ENCODE measurements at regions not wholly inside any gene's neighbourhood (a gene's known extent, or its start where the extent isn't known, plus 50 kb on each side); places are given as distances from the start of the nearest gene placed in this dataset.

DNA sequence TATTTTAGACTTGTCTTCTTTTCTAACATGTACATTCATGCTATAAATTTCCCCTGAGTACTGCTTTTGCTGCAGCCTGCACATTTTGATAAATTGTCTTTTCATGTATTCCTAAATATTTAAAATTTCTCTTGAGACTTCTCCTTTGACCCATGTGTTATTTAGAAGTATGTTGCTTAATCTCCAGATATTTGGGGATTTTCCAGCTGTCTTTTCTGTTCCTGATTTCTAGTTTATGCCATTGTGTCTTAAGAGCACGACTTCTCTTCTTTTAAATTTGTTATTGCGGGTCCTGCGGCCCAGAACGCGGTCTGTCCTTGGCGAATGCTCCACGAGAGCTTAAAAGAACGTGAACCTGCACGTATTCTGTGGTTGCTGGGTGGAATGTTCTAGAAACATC lies 136.4 kb downstream of the KIF26A start:
- DNase-seq (ENCODE audit: low read depth in 2 of 2), result no peak

DNA sequence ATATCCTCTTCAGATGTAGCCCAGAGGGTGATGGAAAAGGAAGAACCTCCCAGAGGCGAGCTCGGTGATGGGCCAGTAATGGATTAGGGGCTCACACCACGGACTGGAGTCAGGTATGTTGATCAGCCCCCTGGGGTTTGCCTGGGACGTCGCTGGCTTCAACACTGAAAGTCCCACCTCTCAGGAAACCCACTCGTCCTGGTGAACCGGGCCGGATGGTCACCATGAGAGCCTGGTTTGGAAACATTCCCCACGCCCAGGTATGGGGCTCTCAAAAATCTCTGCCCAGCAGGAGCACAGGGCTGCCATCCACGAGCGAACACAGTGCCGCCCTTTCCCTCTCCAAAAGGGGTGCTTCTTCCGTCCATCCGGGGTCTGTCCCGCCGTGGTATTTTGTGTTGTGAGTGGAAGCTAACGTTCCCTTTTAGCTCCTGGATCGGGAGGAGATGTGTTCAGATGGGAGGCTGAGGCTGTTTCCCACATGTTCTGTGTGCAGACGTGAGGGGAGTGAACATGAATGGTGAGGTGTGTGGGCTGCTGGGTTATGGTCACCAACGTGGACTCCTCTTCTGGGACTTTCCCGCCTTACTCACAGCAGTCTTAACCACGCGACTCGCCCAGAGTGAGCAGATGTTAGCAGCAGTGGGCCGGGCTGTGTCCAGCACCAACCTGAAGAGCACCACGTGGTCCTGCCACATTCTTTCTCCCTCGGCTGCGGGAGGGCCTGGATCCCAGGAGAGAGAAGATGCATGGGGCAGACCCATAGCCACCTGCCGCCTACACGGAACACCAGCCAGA lies 139.2 kb downstream of the KIF26A start:
- no peak for DNase-seq (ENCODE audit: low read depth in 2 of 2)

GRCh38 chr14:104278214-104278534 lies 139.8 kb downstream of the KIF26A start:
- DNase-seq (ENCODE audit: low read depth in 2 of 2), result no peak

- DNase-seq (ENCODE audit: low read depth in 2 of 2), result no peak
These were observed 141.9 kb downstream of the KIF26A start for GRCh38 chr14:104280085-104280901.

DNA sequence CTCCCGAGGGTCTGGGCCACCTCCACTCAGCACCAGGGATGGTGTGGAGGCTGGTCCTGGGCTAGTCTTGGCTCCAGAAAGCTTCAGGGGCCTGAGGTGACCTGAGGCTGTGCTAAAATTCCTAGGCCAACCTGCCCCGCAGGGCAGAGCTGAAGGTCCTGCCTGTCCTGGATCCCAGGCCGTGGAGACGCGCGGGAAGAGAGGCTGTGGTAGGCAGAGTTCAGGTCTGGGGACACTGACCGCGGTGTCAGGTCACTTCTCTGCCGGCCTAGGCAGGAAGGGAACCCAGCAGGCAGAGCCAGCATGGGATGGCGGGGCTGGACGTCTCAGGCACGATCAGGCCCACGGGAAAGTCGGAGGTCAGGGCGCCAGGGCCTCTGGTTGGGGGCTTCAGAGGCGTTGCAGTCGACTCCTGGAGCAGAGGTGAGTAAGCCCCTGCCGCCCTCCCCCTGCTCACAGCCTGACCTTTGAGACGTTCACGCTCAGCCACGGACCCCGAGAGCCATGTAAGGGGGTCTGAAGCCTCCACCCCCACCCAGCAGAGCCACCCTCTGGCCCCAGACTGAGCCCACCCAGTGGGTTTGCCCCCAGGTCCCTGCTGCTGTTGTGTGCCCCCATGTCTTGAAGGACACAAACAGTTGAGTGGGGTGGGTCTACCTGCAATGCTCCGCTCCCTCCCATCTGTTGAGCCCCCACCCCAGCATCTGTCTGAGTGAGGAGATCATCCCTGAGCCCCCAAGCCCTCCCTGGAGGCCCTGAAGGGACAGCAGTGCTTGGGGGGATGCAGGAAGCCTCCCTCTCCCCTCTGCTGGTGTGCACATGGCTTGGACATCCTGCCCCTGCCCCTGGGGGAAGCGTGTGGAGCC lies 142.7 kb downstream of the KIF26A start:
- no peak for DNase-seq (ENCODE audit: low read depth in 2 of 2)

- DNase-seq (ENCODE audit: low read depth in 2 of 2), result no peak
These were observed 143.4 kb downstream of the KIF26A start for GRCh38 chr14:104281768-104282301.

DNA sequence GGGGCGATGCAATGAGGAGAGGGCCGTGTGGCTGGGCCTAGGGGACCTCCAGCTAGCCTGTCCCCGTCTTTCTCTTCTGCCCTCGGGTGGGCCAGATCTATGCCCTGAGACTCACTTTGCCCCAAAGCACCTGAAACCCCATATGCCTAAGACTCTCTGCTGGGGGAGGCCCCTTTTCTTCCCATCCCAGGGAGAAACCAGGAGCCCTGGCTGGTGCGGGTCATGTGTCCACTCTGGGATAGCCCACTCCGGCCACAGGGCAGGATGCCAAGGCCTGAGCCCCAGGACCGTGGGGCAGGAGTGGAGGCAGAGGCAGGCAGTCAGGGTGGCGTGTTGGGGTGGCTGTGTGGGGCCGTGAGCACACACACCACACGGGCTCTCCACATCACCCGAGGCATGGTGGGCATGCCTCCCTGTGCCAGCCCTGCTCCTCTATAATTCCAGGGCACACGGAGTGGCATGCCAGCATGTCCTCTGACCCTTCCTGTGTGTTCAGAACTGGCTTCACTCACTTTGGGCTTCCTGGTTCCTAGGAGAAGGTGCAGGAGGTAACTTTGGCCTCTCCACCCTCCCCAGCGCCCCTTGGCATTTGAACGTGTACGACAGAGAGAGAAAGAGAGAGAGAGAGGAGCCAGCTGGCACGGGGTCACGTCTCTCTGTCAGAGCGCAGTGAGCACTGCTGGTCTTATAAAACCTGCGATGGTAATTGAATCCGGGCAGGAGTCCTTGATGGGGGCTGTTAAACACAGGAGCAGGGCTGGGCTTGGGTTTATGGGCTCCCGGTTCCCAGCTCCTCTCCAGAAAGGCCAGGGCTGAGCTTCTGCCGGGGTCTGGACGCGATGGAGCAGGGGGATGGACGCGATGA lies 144.2 kb downstream of the KIF26A start:
- DNase-seq (ENCODE audit: low read depth in 2 of 2), result no peak

GRCh38 chr14:104283197-104284106 lies 145.1 kb downstream of the KIF26A start:
- no peak for DNase-seq (ENCODE audit: low read depth in 2 of 2)

DNA sequence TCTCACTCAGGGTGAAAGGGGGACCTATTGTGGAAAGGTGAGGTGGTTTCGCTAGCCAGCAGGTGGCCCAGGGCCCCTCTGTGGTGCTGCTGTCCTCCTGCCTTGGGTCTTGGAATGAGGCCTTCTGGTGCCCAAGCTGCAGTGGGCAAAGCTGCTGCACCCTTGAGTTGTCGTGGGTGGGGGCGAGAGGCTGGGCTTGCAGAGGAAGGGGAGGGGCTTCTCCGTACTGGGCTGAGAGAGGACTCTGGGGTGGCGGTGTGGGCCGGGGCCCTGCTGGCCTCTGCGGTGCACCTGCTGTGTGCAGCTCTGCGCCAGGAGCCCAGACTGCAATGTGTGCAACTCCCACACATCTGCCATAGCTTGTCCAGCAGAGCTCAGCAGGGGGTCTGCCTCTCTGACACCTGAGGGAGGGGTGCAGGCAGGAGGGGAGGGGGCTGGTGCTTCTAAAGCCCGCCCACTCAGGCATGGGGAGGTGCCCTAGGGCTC lies 145.8 kb downstream of the KIF26A start:
- DNase-seq (ENCODE audit: low read depth in 2 of 2), result no peak

GRCh38 chr14:104284636-104285507 lies 146.5 kb downstream of the KIF26A start:
- no peak for DNase-seq (ENCODE audit: low read depth in 2 of 2)

- no peak for DNase-seq (ENCODE audit: low read depth in 2 of 2)
These were observed 147.1 kb downstream of the KIF26A start for GRCh38 chr14:104285508-104285840.

DNA sequence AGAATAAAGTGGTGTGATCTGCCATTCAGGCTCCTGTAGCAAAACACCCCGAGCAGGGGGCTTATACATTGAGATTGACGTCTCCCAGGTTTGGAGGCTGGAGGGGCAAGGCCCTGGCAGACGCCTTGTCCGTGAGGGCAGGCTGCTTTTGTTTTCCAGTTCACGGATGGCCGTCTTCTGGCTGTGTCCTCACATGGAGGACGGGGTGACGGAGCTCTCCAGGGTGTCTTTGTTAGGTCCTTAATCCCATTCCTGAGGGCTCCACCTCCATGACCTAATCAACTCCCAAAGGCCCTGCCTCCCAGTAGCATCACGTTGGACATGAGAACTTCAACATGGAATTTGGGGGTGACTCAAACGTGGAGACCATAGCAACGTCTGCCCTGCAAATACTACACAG lies 147.7 kb downstream of the KIF26A start:
- DNase-seq (ENCODE audit: low read depth in 2 of 2), result no peak

- DNase-seq (ENCODE audit: low read depth in 2 of 2), result no peak
These were observed 148.1 kb downstream of the KIF26A start for GRCh38 chr14:104286496-104286895.

DNA sequence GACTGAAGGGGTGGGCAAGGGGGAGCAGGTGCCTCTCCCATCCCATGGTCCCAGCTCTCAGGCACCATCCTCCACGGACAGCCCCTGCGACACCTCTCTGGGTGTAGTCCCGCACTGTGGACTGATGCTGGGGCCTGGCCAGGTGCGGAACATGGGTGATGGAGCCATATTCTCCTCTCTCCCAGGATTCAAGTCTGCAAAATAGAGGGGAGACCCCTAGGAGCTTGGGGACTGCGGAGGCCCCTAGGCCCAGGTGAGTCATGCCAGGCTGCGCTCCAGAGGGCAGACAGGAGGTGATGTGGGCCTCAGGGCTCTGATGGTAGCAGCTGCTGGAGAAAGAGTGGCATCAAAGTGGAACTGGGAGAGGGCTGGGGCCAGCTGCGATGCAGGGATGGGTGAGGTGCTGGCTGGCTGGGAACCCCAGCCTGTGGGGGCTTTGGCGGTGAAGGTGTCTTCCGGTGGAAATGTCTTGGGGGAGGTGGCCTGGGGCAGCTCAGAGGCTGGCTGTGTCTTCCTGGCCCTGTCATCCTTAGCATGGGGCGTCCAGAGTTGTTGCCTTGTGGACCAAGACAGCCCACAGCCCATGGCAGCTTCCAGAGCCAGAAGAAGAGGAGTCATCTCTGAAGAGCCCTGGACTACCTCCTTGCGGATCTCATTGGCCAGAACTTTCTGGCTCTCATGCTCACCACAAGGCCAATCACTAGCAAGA lies 149.1 kb downstream of the KIF26A start:
- no peak for DNase-seq (ENCODE audit: low read depth in 2 of 2)

GRCh38 chr14:104288272-104288671 lies 149.9 kb downstream of the KIF26A start:
- no peak for DNase-seq (ENCODE audit: low read depth in 2 of 2)

- DNase-seq (ENCODE audit: low read depth in 2 of 2), result no peak
These were observed 151.1 kb downstream of the KIF26A start for GRCh38 chr14:104289507-104289906.

GRCh38 chr14:104290058-104290667 lies 151.8 kb downstream of the KIF26A start:
- DNase-seq (ENCODE audit: low read depth in 2 of 2), result no peak

DNA sequence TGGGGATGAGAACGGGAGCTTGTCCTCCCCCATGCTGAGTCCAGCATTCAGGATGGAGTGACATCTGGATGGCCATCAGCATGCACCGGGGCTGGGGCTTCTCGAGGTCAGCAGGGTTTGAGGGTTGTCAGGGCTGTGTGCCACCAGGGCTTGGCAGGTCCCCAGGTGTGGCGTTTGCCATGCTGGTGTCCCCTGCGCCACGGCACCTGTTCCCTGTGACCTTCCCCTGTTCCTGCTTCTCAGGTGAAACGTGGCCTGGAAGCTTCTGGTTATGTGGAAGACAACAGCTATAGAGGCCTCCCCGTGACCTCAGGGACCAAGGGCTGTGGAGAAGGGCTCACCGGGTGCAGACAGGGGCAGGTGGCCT lies 152.4 kb downstream of the KIF26A start:
- no peak for DNase-seq (ENCODE audit: low read depth in 2 of 2)

All from stimulated activated CD4-positive, alpha-beta T cell treated with anti-CD3 and anti-CD28 coated beads, Interleukin-1b, Interleukin-23, amount 100 ng/mL, for 1 hour (primary cell).